ENCODE measurements at regions not wholly inside any gene's neighbourhood (a gene's known extent, or its start where the extent isn't known, plus 50 kb on each side); places are given as distances from the start of the nearest gene placed in this dataset.

GRCh38 chr13:29940715-29941114 is 90.3 kb upstream of the UBL3 start:
- Histone ChIP-seq H3K4me3 (no peak overlapping the region), H3K27me3 (no peaks in the 10 kb centered on the region), H3K9me3 (no peaks in the 10 kb centered on the region), H3K27ac (no peak overlapping the region), H3K4me1 (no peaks in the 10 kb centered on the region), H3K36me3 (no peaks in the 10 kb centered on the region)
- 94% methylated on average over 1 of the region's 1 CpG for WGBS
- DNase-seq (ENCODE audit: low spot score in 2 of 2), result no peak
- TF ChIP-seq POLR2AphosphoS5 (IDR thresholded peaks at IDR 0.05), result no peak
- no peak for TF ChIP-seq EP300 (IDR thresholded peaks at IDR 0.05)
- TF ChIP-seq CTCF (IDR thresholded peaks at IDR 0.05), result no peak
- TF ChIP-seq POLR2A (IDR thresholded peaks at IDR 0.05), result no peak

- no peaks in the 10 kb centered on the region for H3K9me3 ChIP-seq
- no peak overlapping the region for H3K27ac ChIP-seq
- 82% methylated on average over 5 of the region's 5 CpGs for WGBS
- no peak overlapping the region for H3K4me3 ChIP-seq
- H3K27me3 ChIP-seq, result no peaks in the 10 kb centered on the region
- no peak for DNase-seq (ENCODE audit: low spot score in 2 of 2)
- TF ChIP-seq EP300 (IDR thresholded peaks at IDR 0.05) (no peak), POLR2AphosphoS5 (IDR thresholded peaks at IDR 0.05) (no peak), POLR2A (IDR thresholded peaks at IDR 0.05) (no peak), CTCF (IDR thresholded peaks at IDR 0.05) (no peak)
- H3K36me3 ChIP-seq, result no peaks in the 10 kb centered on the region
- no peaks in the 10 kb centered on the region for H3K4me1 ChIP-seq
These were observed 88.7 kb upstream of the UBL3 start for GRCh38 chr13:29939158-29939557.

GRCh38 chr13:29937841-29938240 is 87.4 kb upstream of the UBL3 start:
- no peaks in the 10 kb centered on the region for H3K36me3 ChIP-seq
- no peak for DNase-seq (ENCODE audit: low spot score in 2 of 2)
- no peaks in the 10 kb centered on the region for H3K4me1 ChIP-seq
- no peaks in the 10 kb centered on the region for H3K9me3 ChIP-seq
- H3K4me3 ChIP-seq, result no peak overlapping the region
- TF ChIP-seq POLR2AphosphoS5 (IDR thresholded peaks at IDR 0.05) (no peak), CTCF (IDR thresholded peaks at IDR 0.05) (no peak), EP300 (IDR thresholded peaks at IDR 0.05) (no peak), POLR2A (IDR thresholded peaks at IDR 0.05) (no peak)
- no peaks in the 10 kb centered on the region for H3K27me3 ChIP-seq
- H3K27ac ChIP-seq, result no peak overlapping the region
- 70% methylated on average over 4 of the region's 4 CpGs for WGBS

- Histone ChIP-seq H3K4me1 (no peaks in the 10 kb centered on the region), H3K9me3 (no peaks in the 10 kb centered on the region), H3K27ac (no peak overlapping the region), H3K27me3 (no peaks in the 10 kb centered on the region), H3K36me3 (no peaks in the 10 kb centered on the region), H3K4me3 (no peak overlapping the region)
- 85% methylated on average over 12 of the region's 12 CpGs for WGBS
- TF ChIP-seq CTCF (IDR thresholded peaks at IDR 0.05) (no peak), POLR2A (IDR thresholded peaks at IDR 0.05) (no peak), POLR2AphosphoS5 (IDR thresholded peaks at IDR 0.05) (no peak), EP300 (IDR thresholded peaks at IDR 0.05) (no peak)
- DNase-seq (ENCODE audit: low spot score in 2 of 2), result no peak
These were observed 87.0 kb upstream of the UBL3 start for GRCh38 chr13:29937379-29937778.

- TF ChIP-seq POLR2AphosphoS5 (IDR thresholded peaks at IDR 0.05) (no peak), EP300 (IDR thresholded peaks at IDR 0.05) (no peak), POLR2A (IDR thresholded peaks at IDR 0.05) (no peak), CTCF (IDR thresholded peaks at IDR 0.05) (no peak)
These were observed 86.5 kb upstream of the UBL3 start for GRCh38 chr13:29936956-29937355.

More at GRCh38 chr13:29936956-29937355, 86.5 kb upstream of the UBL3 start:
- 89% methylated on average over 1 of the region's 1 CpG for WGBS
- Histone ChIP-seq H3K36me3 (no peaks in the 10 kb centered on the region), H3K4me1 (no peaks in the 10 kb centered on the region), H3K4me3 (no peak overlapping the region), H3K9me3 (no peaks in the 10 kb centered on the region), H3K27me3 (no peaks in the 10 kb centered on the region), H3K27ac (no peak overlapping the region)
- no peak for DNase-seq (ENCODE audit: low spot score in 2 of 2)
